HG03175 (cell line): ENCODE measurements at regions not wholly inside any gene's neighbourhood (a gene's known extent, or its start where the extent isn't known, plus 50 kb on each side); places are given as distances from the start of the nearest gene placed in this dataset.
"Not testable (repeated sequence)": the region's sequence is repeated elsewhere in the genome, so short reads cannot be mapped to it uniquely, and the experiment has no call there.

ENCODE experiments used
- ATAC-seq: cut with Tn5 transposase; IDR thresholded peaks from one replicate; pipeline ENCODE4 v1.9.1; 2021; ENCODE audit warnings: mild to moderate bottlenecking, moderate library complexity; ENCODE audit not compliant: unreplicated experiment

DNA sequence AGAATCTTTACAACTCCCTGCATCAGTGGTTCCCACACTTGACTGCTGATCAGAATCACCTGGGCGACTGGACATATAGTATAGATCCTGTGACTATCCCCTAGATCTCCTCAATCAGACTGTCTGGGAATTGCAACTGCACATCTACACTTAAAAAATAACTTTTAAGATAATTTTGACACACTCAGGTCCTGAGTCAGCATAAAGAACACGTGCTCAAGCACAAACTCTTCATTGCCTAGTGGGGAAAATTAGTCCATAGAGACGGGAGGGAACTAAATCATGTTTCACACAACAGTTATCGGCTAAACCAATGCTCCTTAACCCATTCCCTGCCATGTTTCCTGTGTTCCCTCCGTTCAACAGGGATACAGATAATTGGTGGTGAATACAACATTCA is 243.5 kb upstream of the FGF13 start:
- ATAC-seq = no peak

DNA sequence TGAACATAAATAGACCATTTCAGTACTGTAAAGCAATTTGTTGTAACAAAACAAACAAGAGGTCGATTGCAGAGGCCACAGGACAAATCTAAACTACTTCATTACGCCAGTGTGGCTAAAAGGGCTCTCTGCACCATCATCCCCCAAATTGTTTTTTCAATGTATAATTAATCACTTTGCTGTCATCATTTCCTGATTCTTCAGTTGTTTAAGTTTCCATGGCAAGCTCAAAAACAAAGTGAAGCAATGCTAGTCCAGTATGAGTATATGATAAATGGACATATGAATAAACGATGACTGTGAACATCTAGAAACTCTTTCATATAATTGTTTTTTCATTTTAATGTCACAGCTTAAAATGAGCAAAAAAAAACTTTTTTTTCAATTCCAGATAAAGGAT is 235.4 kb upstream of the FGF13 start:
- no peak for ATAC-seq

GRCh38 chrX:138945219-138945618 is 233.7 kb upstream of the FGF13 start:
- ATAC-seq = no peak

- no peak for ATAC-seq
Observed at GRCh38 chrX:138939038-138939437, 227.5 kb upstream of the FGF13 start.

DNA sequence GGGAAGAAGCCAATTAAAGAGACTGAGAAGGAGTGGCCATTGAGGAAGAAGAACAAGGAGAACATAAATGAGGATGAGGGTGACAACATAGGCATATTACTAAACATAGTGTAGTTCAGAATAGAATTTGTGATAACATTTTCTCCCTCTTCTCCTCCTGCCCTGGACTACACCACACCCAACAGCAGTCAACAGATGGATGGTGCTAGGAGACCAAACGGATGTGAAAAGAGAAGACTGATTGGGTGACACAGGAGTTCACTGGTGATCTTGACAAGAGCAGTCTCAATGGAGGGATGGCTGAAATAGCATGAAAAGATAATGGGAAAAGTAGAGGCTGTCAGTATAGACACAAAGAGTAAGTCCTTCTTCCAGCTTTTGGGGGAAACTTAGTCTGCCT is 226.5 kb upstream of the FGF13 start:
- no peak for ATAC-seq

GRCh38 chrX:138931212-138931611 is 219.7 kb upstream of the FGF13 start:
- ATAC-seq = no peak

GRCh38 chrX:138930583-138930945 is 219.0 kb upstream of the FGF13 start:
- ATAC-seq = no peak

DNA sequence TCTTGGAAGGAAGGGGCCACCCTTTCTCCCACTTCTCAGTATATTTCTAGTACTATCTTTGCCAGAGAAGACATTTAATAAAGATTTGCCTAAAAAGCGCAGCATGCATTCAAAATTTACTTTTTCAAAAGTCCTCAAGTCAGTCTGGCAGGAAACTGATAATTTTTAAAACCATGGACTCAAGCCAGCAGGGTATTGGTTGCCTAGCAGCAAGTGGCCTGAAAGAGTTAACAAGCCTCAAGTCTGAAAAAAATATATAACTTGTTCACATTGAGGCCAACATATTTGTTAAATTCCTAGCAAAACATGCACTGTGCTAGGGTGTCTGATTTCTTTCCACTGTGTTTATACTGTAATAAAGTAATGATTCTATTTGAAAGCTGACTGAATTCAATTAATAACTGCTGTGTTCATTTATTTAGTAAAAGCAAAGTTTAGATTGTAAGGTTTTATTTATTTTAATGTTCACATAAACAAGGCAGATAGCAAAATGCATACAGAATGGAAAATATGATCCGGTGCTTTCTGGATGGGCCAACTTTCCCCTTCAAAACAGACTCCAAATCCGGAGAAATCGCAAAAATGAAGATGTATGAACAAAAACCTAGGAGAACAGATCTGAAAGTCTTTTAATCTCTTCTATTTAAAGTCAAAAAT is 218.5 kb upstream of the FGF13 start:
- ATAC-seq = no peak

GRCh38 chrX:138928737-138929459 is 217.4 kb upstream of the FGF13 start:
- no peak for ATAC-seq

- ATAC-seq = no peak
Observed at GRCh38 chrX:138925330-138925729, 213.8 kb upstream of the FGF13 start.

DNA sequence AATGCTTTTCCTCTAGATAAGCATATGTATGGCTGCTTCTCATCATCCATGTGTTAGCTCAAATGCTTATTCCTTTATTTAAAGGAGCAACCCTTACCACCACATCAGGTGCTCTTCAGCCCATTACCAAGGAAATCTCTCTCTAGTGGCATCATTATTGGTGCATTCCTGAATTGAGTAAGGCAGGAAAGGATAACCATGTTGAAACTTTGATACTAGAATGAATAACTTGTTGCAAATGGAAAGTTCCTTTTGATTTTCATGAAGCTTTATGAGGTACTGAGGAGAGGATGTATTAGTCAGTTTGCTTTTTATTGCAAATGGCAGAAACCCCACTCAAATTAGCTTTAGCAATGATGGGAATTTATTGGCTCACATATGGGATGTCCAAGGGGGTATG is 212.3 kb upstream of the FGF13 start:
- no peak for ATAC-seq

- ATAC-seq = no peak
Observed at GRCh38 chrX:138921031-138921430, 209.5 kb upstream of the FGF13 start.

GRCh38 chrX:138917781-138918180 is 206.3 kb upstream of the FGF13 start:
- no peak for ATAC-seq

DNA sequence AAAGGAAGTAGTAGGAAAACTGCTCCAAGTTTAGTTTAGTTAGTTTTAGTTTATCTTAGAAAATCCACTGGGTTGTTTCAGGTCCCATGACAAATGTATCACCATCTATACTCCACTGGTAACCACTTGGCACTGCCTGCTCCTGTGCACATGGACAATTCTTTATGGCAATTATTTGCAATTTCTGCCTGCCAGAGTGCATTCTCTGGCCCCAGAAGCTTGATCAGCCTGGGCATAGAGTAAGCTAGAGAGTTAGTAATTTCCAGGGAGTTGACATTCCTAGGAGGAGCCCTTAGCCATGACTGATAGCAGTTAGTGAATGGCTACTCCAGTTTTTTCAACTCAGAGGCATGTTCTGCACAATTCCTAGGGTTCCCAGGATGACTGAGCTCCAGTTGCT is 203.2 kb upstream of the FGF13 start:
- no peak for ATAC-seq

- no peak for ATAC-seq
Observed at GRCh38 chrX:138908577-138908976, 197.1 kb upstream of the FGF13 start.

DNA sequence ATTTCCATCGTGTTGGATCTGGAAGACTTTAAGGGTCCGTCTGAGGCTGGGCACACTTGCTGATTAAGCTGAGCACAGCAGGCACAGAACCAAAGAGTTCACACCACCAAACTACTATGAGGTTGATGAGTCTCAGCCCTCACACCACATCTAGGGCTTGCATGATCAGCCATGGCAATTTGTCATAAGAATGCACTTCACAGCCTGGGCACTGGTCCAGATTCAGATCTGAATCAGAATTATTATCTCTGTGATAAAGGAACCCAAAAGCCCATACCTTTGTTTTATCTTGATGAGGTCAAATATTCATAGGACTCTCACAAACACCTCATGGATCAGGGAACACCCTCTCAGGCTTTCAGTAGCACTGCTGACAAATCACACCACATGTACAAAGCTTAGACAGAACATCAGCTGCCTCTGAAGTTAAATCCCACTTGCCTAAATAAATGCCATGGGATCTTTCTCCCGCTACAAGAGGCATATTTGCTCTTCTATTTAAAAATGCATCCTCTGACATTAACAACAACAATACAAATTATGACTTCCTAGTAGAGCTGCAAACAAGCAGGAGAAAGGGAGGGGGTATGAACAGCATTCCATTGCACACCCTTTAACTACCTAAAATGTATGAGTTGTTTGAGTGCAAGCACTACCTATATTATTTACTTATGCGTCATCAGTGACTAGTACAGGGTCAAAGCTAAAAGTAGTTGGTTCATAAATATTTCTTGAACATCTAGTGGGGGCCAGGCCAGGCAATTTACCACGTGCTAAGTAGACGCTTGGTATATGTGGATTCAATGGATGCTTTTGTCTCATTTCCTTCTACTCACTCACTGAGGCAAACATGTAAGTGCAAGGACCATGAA is 186.3 kb upstream of the FGF13 start:
- ATAC-seq = no peak

GRCh38 chrX:138890491-138890890 is 179.0 kb upstream of the FGF13 start:
- ATAC-seq = no peak

DNA sequence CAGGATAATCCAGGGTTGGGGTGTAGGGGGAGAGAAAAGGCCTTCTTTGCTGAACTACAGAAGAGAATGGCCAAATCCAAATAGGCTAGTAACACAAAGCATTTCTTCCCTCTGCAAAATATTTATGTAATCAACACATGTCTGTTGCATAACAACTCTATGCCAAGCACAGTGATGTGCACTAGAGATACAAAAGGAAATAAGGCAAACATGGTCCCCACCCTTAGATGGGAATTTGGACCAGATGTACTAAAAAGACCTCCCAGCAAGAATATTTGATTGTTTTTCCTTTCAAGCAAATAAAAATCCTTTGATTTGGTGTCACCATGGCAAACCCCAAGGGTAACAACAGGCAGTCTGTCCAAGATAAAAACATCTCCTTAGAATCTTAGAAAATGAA is 177.6 kb upstream of the FGF13 start:
- ATAC-seq = no peak

DNA sequence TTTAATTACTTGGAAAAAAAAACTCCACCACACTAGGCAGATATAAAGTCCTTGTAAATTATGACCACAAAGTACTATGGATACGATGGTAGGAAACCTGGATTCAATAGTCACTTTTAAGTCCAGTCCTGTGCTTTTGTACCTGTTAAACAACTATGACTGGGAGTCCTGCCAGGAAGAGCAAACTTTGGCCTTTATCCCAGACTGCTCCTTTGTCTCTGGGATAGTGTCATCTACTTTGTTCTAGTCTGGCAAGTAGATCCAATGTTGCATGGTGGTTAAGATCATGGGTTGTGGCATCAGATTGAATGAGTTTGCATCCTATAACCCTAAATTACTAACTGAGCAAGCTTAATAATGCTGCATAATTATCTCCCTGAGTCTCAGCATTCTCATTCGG is 175.3 kb upstream of the FGF13 start:
- no peak for ATAC-seq

- no peak for ATAC-seq
Observed at GRCh38 chrX:138885886-138886285, 174.4 kb upstream of the FGF13 start.

GRCh38 chrX:138880293-138880692 is 168.8 kb upstream of the FGF13 start:
- ATAC-seq = not testable (repeated sequence)

- ATAC-seq = no peak
Observed at GRCh38 chrX:138877746-138878145, 166.2 kb upstream of the FGF13 start.
